ENCODE measurements at regions not wholly inside any gene's neighbourhood (a gene's known extent, or its start where the extent isn't known, plus 50 kb on each side); places are given as distances from the start of the nearest gene placed in this dataset.
"Not testable (repeated sequence)": the region's sequence is repeated elsewhere in the genome, so short reads cannot be mapped to it uniquely, and the experiment has no call there.

DNA sequence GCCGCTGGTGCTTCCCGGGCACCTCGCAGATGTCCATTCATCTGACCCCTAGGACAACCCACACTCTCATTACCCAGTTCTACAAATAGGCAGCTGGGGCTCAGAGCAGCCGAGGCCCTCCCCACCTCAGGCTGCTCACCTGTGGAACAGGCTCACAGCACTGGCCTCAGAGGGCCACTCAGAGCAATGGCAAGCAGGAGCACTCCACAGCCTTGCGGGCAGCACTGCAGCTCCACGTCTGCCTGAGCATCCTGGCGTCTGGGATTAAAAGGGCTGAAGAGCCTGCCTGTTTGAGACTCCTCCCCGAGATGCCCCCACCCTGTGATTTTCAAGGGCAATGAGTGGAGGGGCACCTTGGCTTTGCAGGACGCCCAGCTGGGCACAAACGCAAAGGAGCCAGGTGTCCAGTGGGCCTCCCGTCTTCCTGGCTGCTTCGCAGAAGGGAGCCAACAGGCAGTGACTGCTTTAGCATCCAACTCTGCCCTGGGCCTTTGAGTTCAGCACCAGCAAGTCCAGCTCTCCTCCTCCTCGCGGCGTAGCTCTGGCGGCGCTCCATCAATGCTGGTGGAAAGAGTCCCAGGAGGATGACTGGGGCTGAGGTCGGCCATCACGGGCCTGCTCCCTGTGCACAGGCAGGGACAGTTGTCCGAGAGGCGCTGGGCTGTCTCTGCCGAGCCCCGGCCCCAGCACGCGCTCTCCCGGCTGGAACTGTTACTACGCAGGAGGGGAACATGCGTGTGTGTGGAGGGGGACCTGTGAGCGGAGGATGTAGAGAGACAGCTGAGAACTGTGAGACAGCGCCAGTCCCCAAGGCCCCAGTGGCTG is 297.2 kb downstream of the NDUFA10 start:
- DNase-seq (ENCODE audit: low read depth in 2 of 2), result no peak

DNA sequence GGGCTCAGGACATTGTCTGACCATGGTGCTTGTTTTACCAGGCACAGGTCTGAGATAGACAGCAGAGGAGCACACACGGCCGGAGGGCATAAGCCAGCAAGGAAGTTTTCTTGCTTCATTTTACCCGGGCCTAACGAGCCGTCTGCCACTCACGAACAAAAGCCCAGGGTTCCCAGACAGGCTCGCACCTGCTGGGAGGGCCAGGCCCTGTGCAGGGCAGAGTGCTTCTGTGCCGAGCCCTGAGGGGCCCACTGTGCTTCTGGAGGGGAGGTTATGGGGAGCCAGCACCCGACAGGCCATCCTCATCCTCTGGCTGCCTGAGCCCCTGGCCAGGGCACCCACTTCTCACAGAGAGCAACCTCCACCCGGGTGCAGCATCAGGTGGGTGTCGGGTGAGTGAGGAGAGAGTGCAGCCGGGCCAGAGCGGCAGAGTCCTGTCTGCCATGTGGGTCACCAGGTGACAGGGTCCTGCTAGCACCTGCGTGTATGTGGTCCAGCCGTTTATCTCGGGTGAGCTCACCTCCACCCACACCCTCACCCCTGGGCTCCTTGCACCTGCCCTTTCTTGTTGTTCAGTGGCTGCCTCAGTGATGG is 297.9 kb downstream of the NDUFA10 start:
- DNase-seq (ENCODE audit: low read depth in 2 of 2), result no peak

DNA sequence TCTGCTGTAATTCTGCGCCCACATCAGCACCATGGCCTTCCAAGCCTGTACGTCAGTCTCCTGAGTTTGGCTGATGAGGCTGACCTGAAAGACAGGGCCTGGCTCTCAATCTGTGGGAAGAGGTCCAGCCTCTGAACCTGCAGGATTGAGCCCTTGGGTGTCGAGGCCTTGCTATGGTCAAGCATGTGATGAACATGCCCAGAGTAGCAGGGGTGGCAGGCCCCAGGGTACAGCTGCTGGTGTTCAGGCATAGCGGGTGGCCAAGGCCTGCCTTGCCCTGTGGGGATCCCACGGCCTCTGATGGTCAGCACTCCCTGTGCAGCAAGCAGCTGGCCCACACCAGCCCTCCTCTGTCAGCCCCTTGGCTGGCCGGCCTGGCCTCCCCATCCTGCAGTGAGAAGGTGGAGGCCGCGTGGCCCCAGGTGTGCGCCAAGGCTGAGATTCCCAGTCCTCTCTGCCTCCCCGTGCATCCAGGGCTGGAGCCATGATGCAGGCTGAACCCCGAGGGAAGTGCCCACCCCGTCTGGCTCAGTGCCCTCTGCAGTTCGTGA is 298.4 kb downstream of the NDUFA10 start:
- no peak for DNase-seq (ENCODE audit: low read depth in 2 of 2)

DNA sequence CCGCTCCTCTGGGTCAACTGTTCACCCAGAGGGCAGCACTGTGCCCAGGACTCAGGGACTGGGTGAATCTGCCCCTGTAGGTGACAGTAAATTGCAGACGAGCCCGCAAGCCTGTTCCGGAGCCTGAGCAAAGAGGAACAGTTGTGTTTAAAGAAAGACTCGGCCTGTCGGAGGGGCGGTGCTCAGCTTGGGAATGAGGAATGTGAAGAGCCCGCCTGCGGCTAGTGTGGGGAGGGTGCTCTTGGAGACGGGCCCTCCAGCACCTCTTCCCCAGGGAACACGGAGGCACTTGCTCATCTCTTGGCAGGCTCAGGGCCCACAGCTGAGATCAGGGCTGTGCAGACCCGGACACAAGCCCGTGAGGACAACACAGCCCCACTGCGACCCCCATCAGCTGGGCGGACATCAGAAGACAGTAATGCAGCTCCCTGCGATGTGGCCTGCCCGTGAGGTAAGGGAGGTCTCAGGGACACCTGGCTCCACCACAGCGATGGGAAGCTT is 299.0 kb downstream of the NDUFA10 start:
- no peak for DNase-seq (ENCODE audit: low read depth in 2 of 2)

DNA sequence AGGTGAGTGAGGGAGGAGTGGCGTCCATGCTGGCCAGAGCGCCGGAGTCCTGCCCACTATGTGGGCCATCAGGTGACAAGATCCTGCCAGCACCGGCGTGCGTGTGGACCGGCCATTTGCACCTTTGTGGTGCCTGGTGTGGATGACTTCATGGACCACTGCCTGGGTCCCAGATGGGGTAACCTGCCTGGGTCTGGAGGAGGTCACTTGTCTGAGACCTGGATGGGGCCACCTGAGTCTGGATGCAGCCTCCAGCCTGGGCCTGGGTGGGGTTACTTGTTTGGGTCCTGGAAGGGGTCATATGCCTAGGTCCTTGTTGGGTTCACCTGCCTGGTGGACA is 299.6 kb downstream of the NDUFA10 start:
- DNase-seq (ENCODE audit: low read depth in 2 of 2), result no peak

DNA sequence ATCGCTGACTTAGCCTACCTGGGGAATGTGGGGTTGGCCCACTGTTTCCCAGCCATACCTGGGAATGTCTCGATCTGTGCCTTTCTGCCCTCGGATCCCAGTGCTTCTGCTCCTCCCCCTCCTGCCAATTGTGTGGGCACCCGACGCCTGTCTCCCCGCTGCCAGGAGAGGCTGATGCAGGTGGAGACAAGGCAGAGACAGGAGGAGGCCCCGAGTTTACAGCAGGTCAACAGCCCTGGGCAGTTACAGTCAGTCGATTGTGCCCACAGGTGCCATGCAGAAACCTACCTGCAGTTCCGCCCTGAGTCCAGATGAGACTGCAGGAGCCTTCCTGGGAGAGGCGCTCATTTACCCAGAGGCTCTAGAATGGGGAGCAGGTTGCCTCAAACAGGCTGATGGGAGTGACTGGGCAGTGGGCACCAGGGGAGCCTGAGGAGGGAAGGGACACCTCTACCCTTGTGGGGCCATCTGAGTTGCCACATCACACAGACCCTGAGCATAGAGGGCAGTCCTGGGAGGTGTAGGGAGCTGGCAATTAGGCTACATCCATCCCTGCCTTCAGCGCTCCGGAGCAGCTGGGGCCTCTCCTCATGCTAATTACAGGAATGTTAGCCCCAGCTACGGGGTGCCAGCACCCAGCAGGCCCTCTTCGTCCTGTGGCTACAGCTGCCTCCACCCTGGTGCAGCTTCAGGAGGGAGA is 300.1 kb downstream of the NDUFA10 start:
- no peak for DNase-seq (ENCODE audit: low read depth in 2 of 2)

DNA sequence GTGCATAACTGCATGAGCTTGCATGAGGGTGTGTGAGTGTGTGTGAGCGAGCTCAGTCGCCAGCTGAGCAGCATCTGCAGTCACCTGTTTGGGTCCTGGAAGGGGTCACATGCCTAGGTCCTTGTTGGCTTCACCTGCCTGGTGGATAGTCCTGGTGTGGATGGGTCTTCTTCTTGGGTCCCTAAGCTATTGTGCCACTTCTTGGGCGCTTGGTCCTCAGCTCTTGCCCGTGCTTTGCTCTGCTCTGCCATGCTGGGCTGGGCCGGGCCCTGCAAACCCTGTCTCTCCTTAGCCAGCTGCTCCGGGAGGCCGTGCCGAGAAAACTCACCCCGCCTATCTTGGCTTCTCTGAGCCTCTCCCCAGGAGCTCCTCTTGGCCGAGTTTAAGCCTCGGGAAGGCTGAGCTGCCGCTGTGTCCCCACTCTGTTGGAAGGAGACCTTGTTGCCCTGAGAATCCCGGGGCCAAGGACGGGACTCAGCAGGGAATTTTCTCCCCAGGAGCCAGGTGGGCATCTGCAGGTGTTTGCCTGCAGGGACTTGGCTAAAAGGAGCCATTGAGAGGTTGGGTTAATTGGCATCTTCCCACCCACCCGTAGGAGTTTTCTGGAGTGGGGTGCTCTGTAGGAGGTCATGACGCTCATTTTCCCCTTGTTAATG is 300.8 kb downstream of the NDUFA10 start:
- no peak for DNase-seq (ENCODE audit: low read depth in 2 of 2)

DNA sequence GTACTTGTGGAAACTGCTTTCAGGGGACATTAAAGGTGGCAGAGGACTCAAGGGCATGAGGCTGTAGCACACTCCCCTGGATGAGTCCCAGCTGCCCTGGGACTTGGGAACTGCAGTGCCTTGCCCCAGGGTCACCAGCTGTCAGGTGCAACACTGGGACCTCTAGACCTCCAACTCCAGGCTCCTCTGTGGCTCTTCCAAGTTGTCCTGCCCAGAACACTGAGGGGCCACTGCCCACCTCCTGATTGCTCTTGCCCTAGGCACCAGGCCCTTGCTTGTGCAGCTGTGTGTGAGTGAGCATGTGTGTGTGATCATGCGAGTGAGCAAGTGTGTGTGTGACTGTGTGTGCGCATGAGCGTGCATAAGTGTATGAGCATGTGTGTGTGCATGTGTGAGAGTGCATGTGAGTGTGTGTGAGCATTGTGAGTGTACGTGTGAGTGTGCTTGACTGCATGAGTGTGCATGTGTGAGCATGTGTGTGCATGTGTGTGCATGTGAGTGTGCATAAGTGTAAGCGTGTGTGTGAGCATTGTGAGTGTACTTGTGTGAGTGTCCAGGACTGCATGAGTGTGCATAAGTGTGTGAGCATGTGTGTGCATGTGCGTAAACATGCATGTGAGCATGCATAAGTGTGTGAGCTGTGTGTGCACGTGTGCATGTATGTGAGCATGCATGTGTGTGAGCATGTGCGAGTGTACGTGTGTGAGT is 301.5 kb downstream of the NDUFA10 start:
- DNase-seq (ENCODE audit: low read depth in 2 of 2), result no peak

DNA sequence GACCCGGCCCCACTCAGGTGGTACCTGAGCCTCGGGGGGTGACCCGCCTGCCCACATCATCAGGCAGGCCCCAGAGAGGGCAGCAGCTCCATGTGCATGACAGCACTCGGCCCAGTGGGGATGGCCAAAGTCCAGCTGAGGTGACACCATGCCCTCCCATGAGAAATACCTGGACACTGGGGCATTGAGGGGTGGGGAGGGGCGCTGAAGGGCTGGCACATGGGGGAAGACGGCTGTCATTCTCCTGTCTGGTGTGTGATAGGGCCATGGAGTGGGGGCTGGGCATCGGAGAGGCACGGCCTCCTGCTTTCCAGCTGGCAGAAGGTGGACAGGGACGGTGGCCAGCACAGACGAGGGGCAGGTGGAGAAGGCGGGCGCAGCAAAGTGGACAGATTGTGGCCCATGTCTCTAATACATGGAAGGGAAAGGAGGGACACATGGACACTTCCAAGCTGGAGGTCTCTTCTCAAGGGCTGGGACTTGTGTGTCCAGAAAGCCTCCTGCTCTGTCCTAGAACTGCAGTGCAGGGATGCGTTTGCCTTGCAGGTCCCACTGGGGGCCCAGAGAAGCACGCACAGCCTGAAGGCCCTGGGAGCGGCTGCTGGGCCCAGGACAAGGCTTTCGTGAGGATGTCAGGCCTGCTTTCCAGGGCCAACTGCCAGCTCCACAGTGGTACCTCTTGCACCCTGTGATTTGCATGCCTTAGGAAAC is 302.2 kb downstream of the NDUFA10 start:
- no peak for DNase-seq (ENCODE audit: low read depth in 2 of 2)

DNA sequence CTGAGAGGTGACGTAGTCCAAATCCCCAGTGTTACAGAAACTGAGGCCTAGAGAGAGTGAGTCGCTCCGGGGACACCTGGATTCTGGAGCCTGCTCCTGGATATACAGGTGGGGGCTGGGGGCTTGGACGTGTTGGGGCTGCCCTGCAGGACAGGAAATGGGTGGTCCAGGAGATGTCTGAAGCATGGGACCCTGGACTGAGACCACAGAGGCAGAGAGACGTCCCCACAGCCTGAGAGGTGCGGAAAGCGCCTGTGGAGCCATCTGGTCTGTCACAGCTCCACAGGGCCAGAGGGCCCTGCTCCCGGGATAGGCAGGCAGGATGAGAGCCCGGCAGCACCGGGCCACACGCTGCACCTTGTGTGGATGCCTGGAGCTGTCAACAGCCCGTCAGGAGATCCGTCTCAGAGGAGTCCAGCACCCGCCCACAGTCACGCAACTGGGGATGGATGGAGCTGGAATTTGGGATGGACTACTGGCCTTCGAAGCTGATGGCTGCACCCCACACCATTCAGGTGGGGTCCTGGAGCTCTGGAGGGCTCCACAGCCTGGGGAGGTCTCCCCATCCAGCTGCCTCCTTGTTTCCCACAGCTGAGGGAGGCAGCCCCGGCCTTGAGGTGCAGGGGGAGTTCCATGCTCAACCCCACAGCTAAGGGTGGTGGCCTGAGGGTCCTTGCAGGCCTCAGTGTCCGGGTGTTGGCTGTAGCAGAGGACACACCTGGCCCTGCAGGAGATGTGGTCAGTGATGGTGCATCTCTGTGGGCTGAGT is 303.0 kb downstream of the NDUFA10 start:
- DNase-seq (ENCODE audit: low read depth in 2 of 2), result no peak

DNA sequence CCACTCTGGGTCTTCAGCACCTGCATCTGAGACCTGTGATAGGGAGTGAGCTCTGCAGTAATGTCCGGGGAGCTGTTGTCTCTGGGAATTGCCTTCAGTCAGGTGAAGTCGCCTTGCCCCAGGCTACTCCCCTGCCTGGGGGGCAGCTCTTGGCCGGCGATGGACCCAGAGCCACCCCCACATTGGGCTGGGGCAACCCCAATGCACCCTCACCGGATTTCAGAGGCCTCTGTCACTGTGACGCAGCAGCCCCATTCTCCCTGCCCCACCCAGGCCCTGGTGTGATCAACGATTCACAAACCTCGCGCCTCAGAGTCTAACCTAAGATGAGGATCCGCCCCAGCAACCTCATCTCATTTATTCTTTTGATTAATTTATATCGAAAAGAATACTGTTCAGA is 303.6 kb downstream of the NDUFA10 start:
- no peak for DNase-seq (ENCODE audit: low read depth in 2 of 2)

DNA sequence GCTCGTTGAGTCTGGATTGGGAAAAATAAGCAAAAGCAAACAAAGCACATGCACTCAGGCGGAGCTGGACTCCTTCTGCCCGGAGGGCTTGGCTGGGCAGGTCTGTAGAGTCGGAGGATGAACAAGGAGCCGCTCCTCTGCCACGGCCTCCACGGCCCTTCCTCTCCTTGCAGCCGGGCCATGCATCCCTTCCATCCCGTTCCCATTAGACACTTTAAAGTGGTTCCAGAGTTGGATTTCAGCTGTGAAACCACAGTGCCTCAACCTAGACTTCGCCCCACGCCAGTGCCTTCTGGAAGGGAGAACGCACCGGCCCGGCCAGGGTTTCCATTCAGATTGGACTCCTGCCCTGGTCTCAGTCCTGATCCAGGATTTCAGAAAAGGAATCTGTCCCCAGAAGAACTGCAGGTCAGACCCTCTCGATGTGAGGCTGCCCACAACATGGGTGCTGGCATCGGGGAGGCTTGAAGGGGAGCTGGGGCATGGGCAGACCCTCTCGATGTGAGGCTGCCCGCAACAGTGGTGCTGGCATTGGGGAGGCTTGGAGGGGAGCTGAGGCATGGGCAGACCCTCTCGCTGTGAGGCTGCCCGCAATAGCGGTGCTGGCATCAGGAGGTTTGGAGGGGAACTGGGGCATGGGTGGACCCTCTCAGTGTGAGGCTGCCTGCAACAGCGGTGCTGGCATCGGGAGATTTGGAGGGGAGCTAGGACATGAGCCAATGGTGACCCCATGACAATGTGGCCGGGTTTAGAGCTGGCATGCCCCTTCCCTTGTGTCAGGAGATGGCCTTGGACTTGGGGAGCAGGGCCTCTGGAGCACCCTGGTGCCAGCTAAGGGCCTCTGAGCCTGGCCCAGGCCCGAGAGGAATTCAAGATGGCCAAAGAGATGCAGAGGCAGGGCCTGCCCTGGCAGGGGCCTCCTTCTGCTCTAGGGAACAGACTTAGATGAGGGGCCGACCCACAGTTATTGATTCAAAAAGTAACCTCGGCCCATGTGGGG is 304.5 kb downstream of the NDUFA10 start:
- DNase-seq (ENCODE audit: low read depth in 2 of 2), result no peak

DNA sequence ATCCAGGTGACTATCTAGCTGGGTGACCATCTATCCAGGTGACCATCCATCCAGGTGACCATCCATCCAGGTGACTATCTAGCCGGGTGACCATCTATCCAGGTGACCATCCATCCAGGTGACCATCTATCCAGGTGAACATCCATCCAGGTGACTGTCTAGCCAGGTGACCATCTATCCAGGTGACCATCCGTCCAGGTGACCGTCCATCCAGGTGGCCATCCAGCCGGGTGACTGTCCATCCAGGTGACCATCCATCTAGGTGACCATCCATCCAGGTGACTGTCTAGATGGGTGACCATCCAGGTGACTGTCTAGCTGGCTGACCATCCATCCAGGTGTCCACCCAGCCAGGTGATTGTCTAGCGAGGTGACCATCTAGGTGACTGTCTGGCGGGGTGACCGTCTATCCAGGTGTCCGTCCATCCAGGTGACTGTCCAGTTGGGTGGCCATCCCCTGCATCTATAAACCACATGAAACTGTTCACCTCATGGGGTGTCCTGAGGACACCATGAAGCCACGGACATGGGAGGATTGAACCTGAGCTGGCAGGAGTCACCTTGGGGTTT is 305.3 kb downstream of the NDUFA10 start:
- no peak for DNase-seq (ENCODE audit: low read depth in 2 of 2)

DNA sequence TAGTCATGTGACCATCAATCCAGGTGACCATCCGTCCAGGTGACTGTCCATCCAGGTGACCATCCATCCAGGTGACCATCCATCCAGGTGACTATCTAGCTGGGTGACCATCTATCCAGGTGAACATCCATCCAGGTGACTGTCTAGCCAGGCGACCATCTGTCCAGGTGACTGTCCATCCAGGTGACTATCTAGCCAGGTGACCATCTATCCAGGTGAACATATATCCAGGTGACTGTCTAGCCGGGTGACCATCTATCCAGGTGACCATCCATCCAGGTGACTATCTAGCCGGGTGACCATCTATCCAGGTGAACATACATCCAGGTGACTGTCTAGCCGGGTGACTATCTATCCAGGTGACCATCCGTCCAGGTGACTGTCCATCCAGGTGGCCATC is 306.2 kb downstream of the NDUFA10 start:
- not testable (repeated sequence) for DNase-seq (ENCODE audit: low read depth in 2 of 2)

DNA sequence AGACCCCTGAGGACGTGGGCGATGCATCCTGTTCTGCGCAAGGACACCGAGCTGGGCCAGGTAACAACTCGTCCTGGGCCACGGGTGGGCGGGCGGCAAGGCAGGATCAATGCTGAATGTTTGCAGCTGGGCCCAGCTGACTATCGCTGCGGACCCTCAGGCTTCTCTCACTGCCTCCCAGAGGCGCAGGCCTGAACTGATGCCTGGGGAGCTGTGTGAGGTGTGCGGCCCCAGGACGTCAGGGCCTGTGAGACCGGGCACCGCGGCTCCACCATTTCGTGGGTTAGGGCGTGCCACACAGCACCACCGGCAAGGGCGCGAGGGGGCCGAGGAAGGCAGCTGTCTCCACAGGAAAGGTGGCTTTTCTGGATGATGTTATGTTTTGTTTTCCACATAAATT is 307.4 kb downstream of the NDUFA10 start:
- no peak for DNase-seq (ENCODE audit: low read depth in 2 of 2)

DNA sequence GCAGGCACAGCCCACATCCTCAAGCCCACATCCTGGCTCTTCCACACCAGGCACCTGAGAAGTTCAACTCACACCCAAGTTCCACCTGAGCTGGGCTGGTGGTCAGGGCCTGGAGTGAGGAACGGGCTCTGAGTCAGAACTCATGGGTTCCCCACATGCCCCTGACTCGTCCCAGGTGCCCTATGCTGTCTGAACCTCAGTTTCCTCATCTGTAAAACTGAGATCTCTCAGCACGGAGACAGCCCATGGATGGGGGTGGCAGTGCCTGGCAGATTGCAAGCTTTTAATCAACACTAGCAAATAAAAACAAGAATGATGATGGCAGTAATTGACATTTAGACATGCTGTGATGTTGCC is 307.8 kb downstream of the NDUFA10 start:
- no peak for DNase-seq (ENCODE audit: low read depth in 2 of 2)

DNA sequence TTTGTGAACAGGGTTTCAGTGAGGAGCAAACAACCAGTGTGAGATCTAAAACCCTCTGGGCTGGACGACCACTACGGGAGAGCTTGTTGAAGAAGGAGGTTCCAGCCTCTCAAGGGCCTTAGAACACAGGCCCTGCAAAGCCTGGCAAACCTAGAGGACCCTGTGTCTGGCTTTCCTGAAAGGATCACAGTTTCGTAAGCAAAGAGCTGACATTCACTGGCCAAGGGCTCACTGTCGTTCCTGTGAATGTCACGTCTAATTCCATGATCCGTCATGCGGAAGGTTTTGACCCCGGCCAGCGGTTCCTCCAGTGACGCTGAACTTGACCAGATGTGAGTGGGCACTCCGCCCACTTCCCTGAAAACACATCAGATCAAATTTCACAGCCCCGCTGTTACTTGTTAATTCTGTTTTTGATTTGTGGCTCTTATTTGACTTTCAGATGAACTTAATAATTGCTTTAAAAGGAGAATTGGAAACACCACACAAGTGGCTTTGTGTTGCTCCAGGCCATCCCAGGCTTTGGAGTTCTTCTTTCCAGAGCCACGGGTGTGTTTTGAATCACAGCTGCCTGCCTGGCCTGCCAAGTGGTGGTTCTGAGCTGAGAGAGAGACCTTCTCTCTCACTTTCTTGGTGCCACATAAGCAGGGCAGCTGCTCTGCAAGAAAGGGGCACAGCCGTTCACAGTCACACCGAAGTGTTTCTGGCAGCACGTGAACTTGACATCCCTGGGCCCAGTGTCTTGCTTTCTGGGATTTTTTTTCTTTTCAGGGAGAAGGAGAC is 308.4 kb downstream of the NDUFA10 start:
- no peak for DNase-seq (ENCODE audit: low read depth in 2 of 2)

DNA sequence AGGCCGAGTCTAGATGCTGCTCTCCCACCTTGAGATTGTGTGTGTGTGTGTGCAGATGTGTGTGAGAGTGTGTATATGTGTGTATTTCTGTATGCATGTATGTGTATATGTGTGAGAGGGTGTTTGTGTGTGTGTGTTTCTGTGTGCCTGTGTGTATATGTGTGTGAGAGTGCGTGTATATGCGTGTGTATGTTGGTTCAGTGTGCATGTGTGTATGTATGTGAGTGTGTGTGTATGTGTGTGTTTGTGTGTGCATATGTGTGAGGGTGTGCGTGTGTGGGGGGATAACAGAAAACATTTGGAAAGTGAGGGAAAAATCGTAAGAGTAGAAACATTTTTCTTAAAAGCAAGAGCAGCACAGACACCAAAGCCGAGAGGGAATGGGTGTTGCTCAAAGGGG is 309.1 kb downstream of the NDUFA10 start:
- no peak for DNase-seq (ENCODE audit: low read depth in 2 of 2)

All from stimulated activated CD8-positive, alpha-beta memory T cell treated with anti-CD3 and anti-CD28 coated beads, Interleukin-15, amount 100 ng/mL, for 4 hours (primary cell).